ENCODE measurements at regions not wholly inside any gene's neighbourhood (a gene's known extent, or its start where the extent isn't known, plus 50 kb on each side); places are given as distances from the start of the nearest gene placed in this dataset.
"Not testable (repeated sequence)": the region's sequence is repeated elsewhere in the genome, so short reads cannot be mapped to it uniquely, and the experiment has no call there.

DNA sequence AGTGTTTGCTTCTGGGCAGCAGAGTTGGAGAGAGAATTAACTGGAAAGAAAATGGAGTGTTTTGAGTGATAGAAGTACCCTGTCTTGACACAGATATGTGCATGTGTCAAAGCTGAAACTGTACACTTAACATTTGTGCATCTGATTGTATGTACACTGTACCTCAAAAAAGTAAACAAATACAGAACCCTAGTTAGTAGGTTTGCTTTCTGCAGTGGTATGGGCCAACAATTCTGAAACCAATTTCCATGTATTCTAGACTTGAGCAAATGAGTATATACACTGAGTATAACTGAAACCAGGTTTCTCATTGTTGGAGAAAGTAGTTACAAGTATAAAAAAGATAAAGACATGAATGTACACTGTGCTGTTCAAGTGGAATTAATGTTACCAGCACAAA, 52.4 kb downstream of the ELAPOR2 start:
- DNase-seq = no peak

- no peak for DNase-seq
These were observed 54.5 kb downstream of the ELAPOR2 start for GRCh38 chr7:87004956-87005355.

- no peak for DNase-seq
These were observed 55.3 kb downstream of the ELAPOR2 start for GRCh38 chr7:87003872-87004798.

GRCh38 chr7:87001214-87001613, 58.2 kb downstream of the ELAPOR2 start:
- peak; percentile 5 for DNase-seq

- DNase-seq = peak; percentile 15
These were observed 59.1 kb downstream of the ELAPOR2 start for GRCh38 chr7:87000344-87000743.

DNA sequence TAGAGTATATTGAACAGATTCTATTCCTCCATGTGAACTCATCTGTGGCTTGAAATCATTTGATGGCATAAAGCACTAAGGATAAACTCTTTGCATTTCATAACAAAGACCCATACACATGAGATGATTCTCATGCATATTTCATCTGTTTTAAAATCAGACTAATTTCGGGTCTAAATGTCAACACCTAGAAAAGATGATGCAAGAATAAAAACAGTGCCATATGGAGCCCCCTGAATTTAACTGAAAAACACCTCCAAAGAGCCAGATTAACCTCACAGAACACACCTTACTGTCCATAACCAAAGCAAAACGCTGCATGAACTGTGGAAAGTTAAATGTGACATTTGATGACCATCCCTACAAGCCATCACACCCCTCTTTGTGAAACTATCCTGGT, 59.7 kb downstream of the ELAPOR2 start:
- DNase-seq = no peak

GRCh38 chr7:86995814-86996213, 63.6 kb downstream of the ELAPOR2 start:
- no peak for DNase-seq

DNA sequence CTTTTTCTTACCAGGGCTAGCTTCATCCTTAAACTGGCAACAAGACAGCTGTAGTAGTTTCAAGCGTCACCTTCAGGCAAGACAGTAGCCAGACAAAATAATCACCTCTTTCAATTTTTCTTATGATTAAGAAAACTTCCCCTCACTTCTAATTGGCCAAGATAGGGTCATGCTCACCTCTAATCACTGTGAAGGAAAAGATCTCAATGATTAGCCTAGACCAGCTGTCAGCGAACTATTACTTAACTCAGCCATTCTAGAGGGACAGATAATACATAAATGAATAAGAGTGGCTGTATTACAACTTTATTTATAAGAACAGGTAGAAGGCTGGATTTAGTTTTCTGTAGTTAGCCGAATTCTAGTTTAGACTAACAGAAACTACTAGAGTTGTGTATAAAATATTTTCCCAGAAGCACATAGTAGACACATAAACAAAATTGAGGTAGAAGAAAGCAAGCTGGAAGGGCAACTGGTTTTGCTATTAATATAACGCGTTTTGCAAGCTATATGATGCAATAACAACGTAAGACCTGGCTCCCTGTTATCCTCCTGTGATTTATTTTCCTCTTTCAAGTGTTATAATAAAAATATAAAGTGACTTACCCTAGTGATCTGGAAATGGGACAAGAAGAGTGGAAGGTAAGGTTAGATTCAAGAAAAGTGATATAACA, 64.3 kb downstream of the ELAPOR2 start:
- DNase-seq = no peak

DNA sequence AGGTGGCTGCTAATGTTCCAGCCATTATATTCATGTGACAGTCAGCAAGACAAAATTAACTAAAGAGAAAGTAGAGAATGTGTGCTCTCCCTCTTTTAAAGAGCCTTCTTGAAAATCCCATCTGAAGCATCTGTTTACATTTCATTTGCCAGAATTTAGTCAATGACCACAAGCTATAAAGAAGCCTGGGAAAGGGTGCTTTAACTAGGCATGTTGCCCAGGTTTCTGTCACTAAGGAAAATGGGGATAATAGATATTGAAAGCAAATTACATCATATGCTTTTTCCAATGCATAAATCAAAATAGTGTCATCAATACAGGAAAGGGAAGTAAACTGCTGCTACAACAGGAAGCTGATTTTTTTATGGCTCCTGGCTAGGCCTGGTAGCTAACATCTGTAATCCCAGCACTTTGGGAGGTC, 67.7 kb downstream of the ELAPOR2 start:
- DNase-seq = no peak

- DNase-seq = no peak
These were observed 68.2 kb downstream of the ELAPOR2 start for GRCh38 chr7:86991093-86991769.

DNA sequence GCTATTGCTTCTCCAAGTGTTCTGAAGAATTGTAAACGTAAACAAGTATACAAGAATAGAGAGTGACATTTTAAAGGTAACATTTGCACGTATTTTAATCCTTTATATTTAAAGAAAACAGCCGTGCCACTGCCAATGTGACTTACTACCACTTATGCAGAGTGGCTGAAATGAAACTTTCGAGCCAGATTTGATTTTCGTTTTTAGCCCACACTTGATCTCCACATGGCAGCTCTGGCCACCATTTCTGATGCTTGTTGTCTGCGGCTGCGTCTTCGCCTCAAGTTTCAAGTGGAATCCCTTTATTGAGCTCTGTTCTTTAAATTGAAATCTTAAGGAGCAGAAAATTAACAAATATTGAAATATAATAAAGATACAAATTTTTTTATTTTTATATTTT, 70.0 kb downstream of the ELAPOR2 start:
- DNase-seq = no peak

- not testable (repeated sequence) for DNase-seq
These were observed 71.6 kb downstream of the ELAPOR2 start for GRCh38 chr7:86987834-86988233.

- DNase-seq = not testable (repeated sequence)
These were observed 72.1 kb downstream of the ELAPOR2 start for GRCh38 chr7:86987358-86987757.

- not testable (repeated sequence) for DNase-seq
These were observed 74.1 kb downstream of the ELAPOR2 start for GRCh38 chr7:86985342-86985741.

DNA sequence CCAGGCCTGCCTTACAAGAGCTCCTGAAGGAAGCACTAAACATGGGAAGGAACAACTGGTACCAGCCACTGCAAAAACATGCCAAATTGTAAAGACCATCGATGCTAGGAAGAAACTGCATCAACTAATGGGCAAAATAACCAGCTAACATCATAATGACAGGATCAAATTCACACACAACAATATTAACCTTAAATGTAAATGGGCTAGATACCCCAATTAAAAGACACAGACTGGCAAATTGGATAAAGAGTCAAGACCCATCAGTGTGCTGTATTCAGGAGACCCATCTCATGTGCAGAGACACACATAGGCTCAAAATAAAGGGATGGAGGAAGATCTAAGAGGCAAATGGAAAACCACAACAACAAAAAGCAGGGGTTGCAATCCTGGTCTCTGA, 75.8 kb downstream of the ELAPOR2 start:
- DNase-seq = not testable (repeated sequence)

DNA sequence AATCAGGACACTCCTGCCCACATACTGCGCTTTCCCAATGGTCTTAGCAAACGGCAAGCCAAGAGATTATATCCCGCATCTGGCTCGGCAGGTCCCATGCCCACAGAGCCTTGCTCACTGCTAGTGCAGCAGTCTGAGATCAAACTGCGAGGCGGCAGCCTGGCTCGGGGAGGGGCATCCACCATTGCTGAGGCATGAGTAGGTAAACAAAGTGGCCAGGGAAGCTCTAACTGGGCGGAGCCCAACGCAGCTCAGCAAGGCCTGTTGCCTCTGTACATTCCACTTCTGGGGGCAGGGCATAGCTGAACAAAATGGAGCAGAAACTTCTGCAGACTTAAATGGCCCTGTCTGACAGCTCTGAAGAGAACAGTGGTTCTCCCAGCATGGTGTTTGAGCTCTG, 77.5 kb downstream of the ELAPOR2 start:
- DNase-seq = not testable (repeated sequence)

DNA sequence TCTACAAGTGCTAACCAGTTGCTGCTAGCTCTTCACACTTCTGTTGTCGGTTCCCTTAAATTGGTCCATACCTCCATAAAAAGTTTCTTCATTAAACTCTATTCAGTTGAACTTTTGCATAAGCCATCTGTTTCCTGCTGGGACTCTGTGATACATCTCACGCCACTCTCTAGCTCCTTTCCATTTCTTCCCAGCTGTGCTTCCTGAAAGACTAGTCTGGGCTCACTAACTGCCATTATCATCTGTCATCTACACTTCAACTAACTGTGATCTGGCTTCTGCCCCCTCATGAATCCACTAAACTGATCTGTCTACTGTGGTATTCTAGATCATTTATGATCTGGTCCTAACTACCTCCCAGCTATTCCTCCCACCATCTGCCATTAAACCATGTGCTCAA, 78.3 kb downstream of the ELAPOR2 start:
- DNase-seq = no peak

DNA sequence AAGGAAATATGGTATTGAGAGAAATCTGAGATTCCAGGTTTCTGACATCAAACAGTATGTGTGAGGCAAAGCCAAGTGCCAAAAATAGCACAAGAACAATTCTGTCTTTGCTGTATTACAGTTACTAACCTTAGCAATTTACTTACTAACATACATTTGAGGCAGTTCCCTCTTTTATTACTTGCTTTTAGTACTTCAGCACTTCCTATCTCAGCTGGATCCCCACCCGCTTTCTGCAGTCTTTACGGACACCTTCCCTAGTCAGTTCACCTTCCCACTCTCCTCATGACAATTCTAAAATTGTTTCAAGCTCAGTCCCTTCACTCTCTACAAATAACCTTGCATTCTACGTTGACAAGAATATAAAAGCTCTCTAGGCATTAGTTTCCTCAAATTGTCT, 79.2 kb downstream of the ELAPOR2 start:
- DNase-seq = no peak

DNA sequence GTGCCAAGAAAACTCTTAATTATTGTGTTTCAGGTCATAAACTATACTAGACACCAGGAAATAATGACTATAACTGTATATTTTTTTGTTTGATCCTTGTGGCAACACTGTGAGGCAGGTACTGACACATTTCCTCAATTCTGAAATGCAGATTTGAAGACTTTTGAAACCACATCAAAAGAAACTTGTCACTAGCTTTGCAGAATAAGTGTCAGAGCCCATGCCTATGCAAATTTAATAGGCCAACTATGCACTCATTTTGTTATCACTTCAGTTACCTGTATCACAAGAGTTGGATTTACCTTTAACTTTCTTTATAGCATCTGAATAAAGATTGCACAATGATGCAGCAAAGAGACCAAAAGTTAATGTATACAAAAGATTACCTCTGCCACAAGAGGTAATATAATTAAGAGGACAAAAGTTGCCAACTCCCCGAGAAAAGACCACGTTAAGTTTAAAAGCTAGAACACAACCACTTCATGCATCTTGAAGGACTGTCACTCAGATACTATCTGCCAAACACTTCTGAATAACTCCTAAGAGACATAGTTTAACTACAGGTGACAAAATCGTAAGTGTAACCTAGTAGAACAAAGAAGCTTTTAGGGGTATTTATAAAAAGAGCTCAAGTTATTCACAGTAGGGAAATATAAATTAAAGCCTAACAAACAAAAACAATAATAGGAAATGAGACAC, 80.5 kb downstream of the ELAPOR2 start:
- DNase-seq = no peak

DNA sequence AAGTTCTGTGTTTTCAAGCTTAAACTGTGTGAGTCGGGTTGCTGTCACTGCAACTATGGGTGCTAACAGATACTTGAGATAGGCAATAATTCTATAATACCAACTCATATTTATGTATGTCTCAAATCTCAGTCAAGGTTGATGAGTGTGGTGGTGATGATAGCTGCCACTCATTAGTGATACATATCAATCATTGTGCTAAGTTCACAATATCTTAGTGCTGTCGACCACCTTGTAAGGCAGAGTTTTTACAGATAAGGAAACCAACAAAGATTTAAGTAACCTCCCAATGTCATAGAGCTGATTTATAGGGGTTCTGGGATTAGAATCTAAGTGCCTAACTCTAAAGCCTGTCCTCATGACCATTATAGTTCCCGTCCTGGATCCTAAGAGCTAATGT, 82.5 kb downstream of the ELAPOR2 start:
- DNase-seq = no peak

DNA sequence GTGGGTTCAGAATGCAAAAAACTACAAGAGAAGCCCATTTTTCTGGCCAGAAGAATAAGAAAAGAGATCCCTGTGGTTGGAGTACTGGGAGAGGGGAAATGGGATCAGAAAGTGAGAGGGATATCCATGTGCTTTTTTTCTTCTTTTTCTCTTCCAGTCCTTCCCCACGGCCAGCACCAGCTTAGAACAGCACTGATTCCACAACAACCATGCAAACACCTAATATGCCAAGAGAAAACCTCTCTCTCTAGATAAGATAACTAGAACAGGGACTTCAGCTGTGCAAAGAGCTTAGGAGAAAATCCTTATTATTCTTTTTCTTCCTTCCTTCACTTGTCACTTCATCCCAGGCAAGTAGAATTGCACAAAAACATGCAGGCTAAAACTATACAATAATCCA, 83.5 kb downstream of the ELAPOR2 start:
- DNase-seq = no peak

DNA sequence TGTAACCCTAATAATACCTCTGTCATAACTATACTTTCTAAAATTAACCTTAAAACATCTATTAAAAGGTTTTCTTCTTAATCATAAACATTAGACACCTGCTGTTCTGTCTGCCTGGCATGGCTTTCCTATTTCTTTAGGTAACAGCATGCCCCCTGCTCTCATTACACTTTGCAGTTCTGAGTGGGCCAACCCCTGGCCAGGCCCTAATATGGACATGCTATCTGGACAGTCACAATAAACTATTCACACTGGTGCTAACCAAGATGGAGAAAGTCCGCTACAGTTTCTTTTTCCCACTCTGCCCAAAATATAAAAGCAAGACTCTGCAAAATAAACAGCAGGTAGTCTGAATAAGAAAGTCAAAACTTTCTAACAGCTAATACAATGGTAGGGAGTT, 84.0 kb downstream of the ELAPOR2 start:
- no peak for DNase-seq

- DNase-seq = no peak
These were observed 87.4 kb downstream of the ELAPOR2 start for GRCh38 chr7:86972072-86972471.

Measured in hindlimb muscle (tissue), 1 donor.